ENCODE measurements at regions not wholly inside any gene's neighbourhood (a gene's known extent, or its start where the extent isn't known, plus 50 kb on each side); places are given as distances from the start of the nearest gene placed in this dataset.

DNA sequence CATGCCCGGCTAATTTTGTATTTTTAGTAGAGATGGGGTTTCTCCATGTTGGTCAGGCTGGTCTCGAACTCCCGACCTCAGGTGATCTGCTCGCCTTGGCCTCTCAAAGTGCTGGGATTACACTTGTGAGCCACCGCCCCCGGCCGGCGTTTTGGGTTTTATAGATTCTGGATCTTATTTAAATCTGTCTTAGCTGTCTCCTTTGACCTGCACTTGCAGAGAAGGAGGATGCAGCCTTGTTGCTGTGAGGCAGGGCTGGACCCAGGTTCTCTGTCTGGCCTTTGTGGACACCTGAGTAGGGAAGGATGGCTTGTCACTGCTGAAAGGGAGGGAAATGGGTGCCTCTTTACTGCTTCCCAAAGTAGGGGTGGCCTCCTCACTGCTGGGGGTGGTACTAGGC is 83.0 kb upstream of the HS6ST1 start:
- DNase-seq, result no peak

DNA sequence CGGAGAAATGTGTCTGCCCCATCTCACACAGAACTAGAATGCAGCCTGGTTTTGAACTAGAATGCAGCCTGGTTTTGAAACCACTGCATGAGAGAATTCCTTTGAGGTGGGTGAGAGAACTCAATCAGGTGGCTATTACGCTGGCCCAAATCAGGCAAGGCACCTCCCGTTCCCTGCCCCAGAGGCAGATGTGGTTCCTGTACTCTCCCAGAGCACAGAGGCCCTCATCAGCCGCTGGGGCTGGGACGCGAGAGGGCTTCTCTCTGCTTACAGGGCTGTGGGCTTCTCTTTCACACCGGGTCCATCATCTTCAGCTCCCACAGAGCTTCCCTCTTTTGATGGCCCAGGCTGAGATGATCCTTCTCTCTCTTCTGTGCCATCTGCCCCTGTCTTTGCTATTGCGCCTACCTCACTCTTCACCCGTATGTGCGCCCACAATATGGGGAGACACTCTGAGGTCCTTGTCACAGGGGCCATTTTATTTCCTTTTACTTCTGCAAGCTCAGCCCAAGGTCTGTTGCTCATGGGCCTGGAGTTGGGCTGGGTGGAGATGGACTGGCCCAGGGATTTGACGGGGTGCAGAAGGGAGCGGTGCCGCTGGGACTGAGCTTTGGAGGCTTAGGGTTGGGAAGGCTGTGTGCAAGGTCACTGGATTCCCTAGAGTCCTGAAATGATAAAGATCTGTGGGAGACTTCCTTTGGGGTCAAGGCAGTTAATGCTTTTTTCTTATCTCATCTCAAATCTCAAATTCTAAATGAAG is 84.4 kb upstream of the HS6ST1 start:
- DNase-seq, result no peak

DNA sequence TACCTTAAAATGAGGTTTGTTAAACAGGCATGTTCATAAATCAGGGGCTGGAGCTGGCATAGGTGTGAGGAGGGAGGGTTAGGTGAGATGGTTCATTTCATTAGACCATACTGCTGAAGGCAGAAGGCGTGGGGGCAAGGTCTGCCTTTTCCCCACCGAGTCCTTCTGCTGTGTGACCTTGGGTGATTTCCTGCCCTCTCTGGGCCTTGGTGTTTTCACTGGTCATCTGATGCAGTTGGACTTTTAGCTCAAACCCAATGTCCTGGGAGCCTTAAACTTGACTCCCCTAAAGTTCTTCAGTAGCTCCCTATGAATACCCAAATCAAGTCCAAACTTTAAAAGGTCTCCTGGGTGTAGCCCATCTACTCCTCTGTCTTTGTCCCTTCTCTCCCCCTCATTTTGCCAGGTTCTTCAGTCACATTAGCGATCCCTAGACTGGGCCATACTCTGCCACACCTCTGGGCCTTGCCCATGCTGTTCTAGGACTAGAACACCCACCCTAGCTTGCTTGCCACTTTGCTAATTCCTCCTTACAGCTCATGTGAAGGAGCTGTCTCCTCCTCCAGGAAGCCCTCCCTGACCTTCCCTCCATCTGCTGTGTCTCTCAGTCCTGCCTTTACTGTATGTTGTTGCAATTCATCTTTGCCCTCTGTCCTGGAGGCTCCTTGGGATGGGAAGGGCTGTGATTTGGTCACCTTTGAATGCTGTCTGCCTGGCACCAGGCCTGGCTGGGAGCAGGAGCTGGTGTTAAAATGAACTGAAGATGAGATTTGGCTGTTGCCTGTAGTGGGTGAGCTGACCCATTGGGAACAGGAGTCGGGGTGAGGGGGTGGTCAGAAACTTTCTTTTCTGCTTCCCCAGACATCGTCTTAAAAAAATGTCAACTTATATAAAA is 85.4 kb upstream of the HS6ST1 start:
- DNase-seq, result no peak

DNA sequence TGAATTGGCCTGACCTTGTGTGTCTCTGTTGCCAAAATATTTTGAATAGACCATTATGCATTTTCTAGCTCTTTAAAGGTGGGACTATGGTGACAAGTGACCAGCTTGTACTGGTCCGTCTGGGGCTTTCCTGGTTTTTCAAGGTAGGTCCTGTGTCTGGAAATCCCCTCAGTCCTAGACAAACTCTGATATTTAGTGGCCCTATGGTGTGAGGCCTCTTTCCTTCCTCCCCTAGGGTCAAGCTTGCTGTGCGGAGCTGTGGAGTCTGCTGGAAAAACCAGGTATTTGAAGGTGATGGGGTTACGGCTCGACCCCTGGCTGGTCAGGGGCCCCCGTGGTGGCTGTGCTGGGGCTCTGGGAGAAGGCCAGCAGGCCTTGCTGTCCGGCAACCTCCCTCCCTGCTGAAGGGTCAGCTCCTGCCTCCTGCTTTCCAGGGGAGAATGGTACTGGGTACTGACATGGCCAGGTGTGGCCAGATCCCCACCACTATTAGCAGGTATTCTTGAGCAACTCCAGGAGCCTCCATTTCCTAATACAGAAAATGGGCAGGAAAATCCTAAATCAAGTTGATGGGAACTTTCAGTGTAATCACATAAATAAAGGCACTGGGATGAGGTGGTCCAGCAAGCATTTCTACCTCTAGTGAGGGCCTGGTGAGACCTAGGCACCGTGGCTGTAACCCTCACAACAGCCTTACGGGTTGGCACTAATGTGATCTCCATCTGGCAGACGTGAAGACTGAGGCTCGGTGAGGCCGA is 86.2 kb upstream of the HS6ST1 start:
- no peak for DNase-seq

DNA sequence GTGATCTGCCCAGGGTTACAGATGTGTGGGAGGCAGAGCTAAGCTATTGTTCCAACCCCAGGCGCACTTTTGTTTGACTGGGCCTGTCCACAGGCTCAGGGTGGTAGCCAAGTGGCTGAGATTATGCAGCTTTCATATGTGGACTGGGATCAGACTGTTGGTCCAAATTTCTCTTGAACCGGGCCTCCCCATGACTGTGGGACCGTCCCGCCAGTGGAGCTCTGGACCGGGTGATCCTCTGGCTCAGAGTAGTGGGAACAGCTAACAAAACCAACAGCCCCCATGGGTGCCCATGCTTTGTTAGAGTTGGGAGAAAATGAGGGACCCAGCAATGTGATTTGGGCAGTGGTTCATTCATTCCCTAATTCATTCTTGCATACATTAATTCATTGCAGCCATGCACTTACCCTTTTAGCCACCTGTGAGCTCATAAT is 86.8 kb upstream of the HS6ST1 start:
- no peak for DNase-seq

DNA sequence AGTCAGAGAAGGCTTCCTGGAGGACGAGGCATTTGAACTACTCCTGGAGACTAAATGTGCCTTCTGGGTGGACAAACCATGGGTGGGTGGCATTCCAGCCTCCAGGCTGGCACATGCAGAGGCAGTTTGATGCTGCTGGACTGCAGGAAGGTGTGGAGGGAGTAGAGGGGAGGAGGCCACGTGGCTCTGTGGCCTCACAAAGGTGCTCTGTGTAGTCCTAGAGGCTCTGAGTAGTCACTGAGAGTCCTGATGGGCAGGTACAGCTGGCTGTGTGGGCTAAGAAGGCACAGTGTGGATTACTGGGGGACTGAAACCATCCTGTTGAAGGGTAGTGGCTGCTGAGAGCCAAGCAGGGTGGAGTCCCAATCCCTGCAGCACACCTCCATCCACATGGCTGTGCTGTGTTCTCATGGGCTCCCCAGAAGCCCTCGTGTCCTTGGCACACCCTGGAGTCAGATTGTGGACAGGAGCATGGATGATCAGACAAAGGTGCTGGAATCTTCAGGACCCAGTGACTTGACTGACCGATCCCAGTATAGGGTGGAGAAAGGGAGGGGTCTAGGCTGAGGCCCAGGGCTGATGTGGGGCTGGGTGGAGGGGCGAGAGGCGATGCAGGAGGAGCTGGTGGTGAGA is 87.4 kb upstream of the HS6ST1 start:
- DNase-seq, result no peak

DNA sequence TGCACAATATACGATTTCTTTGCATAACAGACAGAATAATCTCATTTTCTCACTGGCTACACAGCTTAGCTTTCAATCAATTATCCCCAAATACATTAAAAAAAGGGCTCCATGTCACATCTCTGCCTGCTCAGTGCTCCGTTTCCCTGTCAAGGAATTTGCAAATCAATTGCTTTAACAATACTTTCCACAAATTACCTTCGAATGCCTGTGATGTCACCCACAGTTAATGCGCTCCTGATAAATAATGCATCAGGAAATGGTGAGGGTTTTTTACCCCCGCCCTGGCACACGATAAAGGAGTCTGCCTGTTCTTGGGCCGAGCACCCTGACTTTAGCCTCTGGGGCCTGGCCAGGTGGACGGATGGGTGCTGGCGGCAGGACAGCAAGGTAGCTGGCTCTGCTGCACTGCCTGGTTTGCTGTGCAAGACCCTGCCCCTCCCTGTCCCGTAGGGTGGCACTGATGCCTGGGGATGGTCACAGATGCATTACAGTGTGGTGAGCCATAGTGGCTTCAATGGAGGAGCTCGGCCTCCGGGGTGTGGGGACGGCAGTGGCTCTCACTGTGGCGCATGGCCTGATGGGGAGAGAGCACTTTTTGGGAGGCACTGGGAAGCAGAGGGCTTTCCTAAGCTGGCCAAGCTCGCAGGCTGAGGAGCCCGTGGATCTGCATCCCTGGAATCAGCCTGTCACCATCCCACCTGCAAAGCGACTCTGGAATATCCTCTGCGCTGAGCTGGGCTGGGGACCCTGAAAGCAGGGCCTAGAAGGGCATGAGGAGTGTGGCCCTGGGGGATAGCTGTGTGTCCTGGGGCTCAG is 88.3 kb upstream of the HS6ST1 start:
- DNase-seq, result no peak

DNA sequence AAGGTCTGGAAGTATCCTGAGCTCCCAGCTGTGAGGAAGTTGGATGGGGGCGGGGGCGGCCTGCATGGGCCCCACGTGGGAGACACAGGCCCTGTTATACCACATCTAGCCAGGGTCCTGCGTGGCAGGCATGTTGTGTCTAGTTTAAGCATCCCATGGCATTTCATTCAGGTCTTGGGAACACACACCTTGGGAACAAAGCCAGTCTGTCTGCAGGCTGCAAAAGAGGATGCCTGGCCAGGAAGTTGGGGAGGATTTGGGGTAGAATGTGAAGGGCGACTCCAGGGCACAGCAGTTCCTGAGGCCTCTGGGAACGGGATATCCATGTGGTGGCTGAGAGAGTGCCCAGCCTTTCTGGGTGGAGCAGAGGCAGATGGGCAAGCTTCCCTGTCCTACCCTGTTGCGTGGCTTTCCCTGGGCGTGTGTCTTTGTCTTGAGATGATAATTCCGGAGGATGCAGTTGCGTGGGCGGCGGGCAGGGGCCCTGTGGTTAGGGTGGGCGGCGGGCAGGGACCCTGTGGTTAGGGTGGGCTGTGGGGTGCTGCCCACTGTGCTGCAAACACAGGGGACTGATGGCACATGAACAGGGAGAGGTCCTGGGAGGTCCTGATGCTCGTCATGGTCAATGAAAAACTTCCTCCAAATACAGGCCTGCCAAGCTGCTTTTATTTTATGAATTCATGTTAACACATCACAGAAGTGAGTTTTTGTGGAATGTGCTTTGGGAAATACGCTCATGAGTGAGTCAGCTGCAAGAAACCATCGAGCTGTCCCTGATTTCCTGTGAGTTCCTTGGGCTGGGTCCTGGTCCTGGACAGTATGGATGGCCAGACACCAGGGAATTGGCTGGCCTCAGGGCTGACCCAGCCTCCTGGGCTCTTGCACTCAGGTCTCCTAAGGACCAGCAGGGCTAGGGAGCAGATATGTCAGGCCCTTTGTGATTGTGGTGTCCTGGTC is 90.0 kb upstream of the HS6ST1 start:
- peak; percentile 13 to 39 for DNase-seq

DNA sequence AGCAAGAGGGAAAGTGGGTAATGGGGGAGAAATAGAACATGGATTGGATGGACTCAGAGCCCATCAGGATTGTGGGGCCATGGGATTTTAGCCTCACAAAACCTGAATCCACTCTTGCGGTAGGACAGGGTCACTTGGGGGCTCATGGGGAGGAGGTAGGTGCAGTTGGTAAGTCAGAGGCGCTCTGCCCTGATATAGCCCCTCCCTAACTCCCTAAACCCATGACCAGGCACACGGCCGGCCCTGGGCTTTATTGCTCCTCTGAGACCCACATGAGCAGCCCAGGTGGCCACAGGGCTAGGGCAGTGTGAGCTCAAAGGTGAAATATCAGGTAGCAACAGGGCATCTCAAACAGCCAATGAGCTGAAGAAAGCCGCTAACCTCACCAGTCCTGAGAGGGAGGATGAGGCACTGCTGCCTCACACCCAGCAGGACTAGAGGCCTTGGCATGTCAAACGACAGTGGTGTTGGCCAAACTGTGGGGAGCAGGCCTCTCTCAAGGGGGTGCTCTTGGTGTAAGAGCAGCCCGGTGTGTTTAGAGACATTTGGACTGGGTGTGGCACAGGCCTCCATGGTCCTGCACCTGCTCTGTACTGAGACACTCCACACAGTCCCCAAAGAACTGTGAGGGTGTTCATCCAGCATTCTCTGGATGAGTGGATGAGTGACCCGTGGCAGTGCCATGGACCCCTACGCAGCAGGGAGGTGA is 90.8 kb upstream of the HS6ST1 start:
- no peak for DNase-seq

DNA sequence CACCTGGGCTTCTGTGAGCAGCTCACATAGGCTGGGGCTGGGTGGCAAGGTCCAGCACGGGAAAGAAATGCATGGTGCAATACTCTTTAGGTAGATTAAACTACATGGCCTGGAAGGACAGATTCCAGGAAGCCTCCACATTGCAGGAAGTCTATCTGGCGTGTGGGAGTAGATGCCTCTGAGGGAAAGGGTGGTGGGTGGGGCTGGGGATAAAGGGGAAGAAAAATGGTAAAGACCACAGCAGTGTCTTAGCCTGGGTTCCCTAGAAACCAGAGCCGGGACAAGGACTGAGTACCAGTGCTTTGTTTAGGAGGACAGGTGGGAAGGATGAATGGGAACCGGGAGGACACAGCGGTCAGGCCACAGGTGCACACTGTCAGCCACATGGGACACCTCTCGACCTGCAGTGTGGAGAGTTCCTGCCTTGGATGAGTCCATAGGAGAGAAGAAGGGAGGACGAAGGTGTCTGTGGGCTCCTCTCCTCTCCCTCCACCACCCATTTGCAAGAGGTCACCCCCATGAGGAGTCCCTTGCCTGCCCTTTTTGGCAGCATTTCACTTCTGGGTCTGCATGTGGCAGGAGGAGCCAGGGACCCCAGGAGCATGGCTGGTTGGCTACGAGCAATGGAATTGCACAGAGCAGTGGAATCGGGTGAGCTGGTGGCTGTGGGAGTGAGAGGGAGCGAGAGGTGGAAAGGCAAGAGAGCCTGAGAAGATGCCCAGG is 91.5 kb upstream of the HS6ST1 start:
- peak; percentile 12 to 23 for DNase-seq

DNA sequence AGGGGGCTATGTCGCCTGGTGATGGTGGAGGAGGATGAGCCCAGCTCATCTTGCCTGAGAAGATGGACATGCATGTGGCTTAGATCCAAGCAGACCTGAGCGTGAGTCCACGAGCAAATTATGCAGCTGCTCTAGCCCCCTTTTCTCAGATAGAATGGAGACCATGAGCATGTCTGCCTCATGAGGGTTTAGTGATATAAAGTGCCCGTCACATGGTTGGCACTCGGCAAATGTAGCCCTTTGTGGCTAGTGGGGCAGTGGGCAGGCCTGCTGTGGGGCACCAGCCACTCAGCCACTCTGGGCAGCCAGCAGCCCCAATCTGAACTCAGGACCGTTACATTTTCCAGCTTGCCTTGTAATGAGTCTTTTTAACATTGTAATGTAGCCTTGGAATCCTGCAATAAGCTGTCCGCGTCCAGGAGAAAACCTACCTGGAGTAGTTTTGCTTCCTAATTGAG is 92.1 kb upstream of the HS6ST1 start:
- no peak for DNase-seq

DNA sequence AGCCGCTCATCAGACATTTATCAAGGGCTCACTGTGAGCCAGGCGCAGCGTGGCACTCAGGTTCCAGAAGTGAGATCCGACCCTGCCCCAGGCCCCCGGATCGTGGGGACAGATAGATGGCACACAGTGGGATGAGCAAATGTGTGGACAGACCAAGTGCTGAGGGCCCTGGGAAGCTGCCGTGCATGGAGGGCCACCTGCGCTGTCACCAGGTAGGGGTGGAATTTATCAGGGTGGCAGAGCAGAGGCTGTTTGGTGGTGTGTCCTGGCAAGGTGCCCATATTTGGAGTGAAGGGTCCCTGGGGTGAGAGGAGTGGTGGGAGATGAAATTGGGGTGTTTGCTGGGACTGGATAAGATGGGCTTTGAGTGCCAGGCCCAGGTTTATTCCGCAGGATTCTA is 92.8 kb upstream of the HS6ST1 start:
- no peak for DNase-seq

DNA sequence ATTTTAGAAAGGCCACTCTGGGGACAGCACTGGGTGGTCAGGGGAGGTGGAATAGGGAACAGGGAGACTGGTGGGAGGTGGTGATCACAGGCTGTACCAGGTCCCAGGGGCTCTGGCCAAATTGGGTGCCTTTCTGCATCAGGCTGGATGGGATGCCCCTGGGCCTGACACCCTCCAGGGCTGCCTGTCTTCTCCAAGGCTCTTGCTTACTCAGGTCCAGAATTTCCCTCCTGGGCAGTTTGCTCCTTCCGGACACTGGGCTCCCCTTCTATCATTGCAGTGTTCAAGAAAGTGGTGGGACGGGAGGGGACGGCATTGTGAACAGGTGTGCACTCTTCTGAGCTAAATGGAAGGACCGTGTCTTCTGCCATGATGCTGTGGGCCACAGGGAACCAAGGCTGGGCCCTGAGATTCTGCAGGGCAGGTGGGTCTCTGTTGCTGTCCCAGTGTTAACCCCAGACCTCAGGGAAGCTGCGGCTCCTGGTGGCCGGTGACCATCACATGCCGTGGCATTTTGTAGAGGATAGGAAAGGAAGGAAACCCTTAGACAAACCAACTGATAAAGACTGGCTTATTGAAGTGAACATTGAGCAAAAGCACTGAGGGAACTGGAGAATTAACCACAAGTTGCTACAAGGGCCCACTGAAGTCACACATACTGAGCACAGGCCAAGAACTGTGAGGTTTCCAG is 93.7 kb upstream of the HS6ST1 start:
- no peak for DNase-seq

DNA sequence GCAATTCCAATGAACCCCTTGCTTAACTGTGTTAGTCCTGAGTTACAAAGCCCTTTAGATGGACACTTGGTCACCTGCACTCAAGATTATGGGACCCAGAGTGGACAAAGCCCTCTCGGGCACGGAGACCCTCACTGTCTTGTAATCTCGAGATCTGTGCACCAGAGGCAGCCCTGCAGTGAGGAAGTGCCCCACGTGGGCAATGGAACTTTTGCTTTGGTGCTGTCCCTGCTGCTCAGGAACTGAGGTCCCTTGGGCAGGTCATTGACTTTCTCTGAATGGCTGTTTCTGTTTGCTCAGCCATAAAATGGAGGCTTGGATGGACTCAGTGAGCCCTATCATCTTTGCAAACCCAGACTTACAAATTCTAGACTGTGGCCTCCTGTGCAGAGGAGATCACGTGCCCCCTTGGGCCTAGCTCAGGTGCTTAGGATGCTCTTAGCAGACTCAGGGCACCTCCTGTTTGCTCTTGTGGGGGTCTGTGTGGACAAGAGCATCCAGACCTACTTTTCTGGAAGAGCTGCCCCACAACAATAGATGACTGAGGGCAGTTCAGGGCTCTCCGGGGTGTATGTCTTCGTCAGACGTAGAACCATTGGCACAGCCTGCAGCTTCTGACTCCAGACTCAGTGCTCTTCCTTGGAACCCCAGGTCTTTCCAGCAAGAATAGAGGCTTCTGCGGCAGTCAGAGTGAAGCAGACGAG is 94.5 kb upstream of the HS6ST1 start:
- DNase-seq, result no peak

DNA sequence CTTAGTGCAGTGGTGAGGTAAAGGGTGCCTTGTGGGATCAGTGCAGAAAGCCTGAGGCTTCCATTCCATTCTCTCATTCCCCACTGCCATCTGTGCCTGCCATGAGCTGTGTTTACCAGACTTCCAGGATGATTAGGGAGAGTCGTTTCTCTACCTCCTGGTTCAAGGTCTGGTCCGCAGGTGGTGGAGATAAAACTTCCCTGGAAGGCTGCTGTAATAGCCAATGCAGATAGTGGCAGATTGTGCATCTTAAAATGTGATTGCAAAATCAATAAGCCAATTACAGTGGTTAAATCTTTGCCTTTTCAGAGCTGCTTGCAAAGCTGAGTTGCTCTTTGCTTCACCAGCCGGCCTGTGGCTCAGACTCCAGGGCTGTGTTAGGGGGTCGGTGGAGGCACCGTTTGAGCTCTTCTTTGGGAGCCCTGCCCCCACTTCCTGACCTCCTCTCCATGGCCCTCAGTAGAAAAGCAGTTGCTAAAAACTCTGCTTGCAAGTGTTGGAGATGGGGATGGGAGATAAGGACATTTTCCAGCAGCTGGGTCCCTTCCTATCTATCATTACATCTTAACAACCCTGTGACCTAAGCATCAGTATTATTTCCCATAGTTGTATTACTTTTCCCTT is 95.2 kb upstream of the HS6ST1 start:
- no peak for DNase-seq

DNA sequence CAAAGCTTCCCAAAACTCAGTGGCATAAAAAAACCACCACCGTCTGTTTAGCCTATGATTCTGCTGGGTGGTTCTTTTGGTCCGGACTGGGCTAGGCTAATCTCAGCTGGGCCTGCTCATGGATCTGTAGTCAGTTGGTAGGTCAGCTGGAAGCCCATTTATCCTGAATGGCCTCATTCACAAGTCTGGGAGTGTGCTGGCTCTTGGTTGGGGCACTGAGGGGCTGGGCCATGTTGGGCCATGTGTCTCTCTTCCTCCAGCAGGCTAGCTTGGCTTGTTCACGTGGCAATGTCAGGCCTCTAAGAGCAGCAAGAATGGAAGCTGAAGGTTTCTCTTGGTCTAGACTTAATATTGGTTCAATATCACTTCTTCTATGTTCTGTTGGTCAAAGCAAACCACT is 95.7 kb upstream of the HS6ST1 start:
- no peak for DNase-seq
